Ovary (tissue), 7 donors: ENCODE measurements at regions not wholly inside any gene's neighbourhood (a gene's known extent, or its start where the extent isn't known, plus 50 kb on each side); places are given as distances from the start of the nearest gene placed in this dataset.
A peak's percentile ranks its signal among the peaks of the same experiment; 100 is the strongest.

ENCODE experiments used
- DNase-seq, 5 donors: peaks; one replicate each; pipeline ENCODE4 v3.0.0-alpha.2; 2019 to 2020
- H3K27ac ChIP-seq, 2 donors: fragments of 200-600 bp; one replicate each; pipeline versions ENCODE4 v1.5.1 to v1.8.0; 2019 to 2022
- H3K27me3 ChIP-seq: fragments of 200-600 bp; one replicate; pipeline ENCODE4 v1.8.0; 2022
- H3K36me3 ChIP-seq: fragments of 200-600 bp; sonication (generic); one replicate; pipeline ENCODE4 v1.5.1; 2019
- H3K4me1 ChIP-seq: one replicate; pipeline ENCODE4 v1.8.1; 2013; ENCODE audit warnings: mild to moderate bottlenecking, moderate library complexity; ENCODE audit not compliant: insufficient read depth
- H3K4me3 ChIP-seq: fragments of 200-600 bp; sonication (generic); one replicate; pipeline ENCODE4 v1.5.1; 2017
- H3K9me3 ChIP-seq, 2 donors: fragments of 200-600 bp in 1 of 2; sonication (generic) in 1 of 2; one replicate each; pipeline versions ENCODE4 v1.5.1 to v1.8.1; 2013 to 2019; ENCODE audit warnings: mild to moderate bottlenecking in 1 of 2, moderate library complexity in 1 of 2
- EP300 ChIP-seq: sonication (generic); formaldehyde crosslinking; IDR thresholded peaks from one replicate; pipeline ENCODE4 v1.6.1; 2017; ENCODE audit warnings: antibody characterized with exemption
- POLR2A ChIP-seq: fragments of 450-650 bp; IDR thresholded peaks from one replicate; pipeline ENCODE4 v1.6.1; 2017; ENCODE audit warnings: antibody characterized with exemption, mild to moderate bottlenecking, moderate library complexity
- WGBS, 3 donors: extraction: QIAGEN DNeasy Blood & Tissue Kit in 1 of 3; methylation state at CpG; one replicate each; pipeline versions ENCODE4 v1.1.5 to v1.1.7; 2013 to 2017; 5-methylcytosine and 5-hydroxymethylcytosine counted together
- intact Hi-C, 4 donors: fragments of 100-400 bp; cut with DNase I; formaldehyde crosslinking; loops; one replicate each; pipeline versions ENCODE4 v1.11.0 to v1.15.1; 2022 to 2023
- TF ChIP-seq, protein P1 (sequence below), 3 donors: fragments of 450-650 bp in 2 of 3; fragments of 200-600 bp in 1 of 3; IDR thresholded peaks; one replicate each; pipeline versions ENCODE4 v1.5.1 to v1.8.0; 2016 to 2022; ENCODE audit warnings: antibody characterized with exemption in 3 of 3, mild to moderate bottlenecking in 1 of 3
- donor health status: DM: no; HTN: no; CAD: no; lungs with moderate emphysema.
- donor health status: DM: no; HTN: no; CAD: no.
- donor health status: Bipolar disorder and iron deficiency.
- donor health status: DM: no; HTN: no; CAD: no.
- donor health status: DM: yes; HTN: yes; CAD: no.

DNA sequence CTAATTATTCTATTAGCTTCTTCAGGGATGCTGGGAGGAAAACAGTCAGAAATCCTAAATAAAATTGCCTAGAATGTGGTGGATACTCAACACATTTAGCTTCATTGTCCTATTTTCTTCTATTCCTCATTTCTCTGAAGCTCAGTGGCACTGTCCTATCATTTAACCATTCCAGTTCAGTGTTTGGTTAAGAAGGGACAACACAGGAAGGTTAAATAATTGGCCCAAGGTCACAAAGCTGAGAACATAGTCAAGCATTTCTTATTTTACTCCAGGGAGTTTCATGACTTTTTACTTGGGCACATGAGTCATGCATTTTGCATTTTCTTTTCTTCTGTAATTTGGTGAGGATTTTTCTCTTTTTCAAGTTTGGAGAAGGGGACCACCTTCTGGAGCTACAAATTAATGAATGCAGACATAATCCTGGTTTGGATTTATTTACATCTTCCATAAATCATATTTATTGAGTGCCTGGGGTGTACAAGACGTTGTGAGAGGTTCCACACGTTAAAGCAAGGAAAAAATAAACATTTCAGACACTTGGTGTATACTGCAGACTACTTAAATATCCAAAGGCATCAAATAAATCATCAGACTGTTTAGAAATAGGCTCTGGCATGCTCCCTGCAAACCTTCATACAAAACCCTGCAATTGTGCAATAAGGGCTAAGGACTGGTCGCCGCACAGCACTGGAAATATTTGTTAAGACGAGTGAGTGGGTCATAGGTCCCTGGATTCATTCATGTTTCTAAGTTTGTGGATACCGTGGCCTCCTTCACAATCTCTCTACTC is 263.9 kb downstream of the MAF start:
- no peak overlapping the region for H3K27ac ChIP-seq
- H3K4me1 ChIP-seq: no peaks in the 10 kb centered on the region
- TF ChIP-seq EP300 (no peak), POLR2A (no peak)
- TF ChIP-seq, protein P1, sequence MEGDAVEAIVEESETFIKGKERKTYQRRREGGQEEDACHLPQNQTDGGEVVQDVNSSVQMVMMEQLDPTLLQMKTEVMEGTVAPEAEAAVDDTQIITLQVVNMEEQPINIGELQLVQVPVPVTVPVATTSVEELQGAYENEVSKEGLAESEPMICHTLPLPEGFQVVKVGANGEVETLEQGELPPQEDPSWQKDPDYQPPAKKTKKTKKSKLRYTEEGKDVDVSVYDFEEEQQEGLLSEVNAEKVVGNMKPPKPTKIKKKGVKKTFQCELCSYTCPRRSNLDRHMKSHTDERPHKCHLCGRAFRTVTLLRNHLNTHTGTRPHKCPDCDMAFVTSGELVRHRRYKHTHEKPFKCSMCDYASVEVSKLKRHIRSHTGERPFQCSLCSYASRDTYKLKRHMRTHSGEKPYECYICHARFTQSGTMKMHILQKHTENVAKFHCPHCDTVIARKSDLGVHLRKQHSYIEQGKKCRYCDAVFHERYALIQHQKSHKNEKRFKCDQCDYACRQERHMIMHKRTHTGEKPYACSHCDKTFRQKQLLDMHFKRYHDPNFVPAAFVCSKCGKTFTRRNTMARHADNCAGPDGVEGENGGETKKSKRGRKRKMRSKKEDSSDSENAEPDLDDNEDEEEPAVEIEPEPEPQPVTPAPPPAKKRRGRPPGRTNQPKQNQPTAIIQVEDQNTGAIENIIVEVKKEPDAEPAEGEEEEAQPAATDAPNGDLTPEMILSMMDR (IDR thresholded peaks at IDR 0.05): no peak
- H3K4me3 ChIP-seq: no peak overlapping the region
- peak in 1 of 5 donors; percentile 34 for DNase-seq
- intact Hi-C loops: no loop called here
- no peaks in the 10 kb centered on the region for H3K9me3 ChIP-seq
- no peaks in the 10 kb centered on the region for H3K27me3 ChIP-seq
- 54 to 65% (median 60%) methylated on average over 6 of the region's 6 CpGs for WGBS, 3 donors
- no peaks in the 10 kb centered on the region for H3K36me3 ChIP-seq

DNA sequence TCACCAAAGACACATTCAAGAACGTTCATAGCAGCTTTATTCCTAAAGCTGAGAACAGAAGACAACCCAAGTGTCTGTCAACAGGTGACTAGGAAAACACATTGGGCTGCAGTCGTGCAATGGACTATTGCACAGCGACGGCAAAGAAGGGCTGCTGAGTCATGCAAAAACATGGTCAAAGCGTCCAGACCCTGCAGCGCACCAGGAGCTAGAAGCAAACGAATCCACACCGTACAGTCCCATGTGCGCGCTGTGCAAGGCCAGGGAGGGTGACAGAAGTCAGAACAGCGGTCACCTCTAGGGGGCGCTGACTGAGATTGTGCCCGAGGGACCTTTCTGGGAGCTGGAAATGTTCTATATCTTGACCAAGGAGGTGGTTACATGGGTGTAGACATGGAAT is 266.4 kb downstream of the MAF start:
- Histone ChIP-seq H3K4me1 (peaks cover 1% of the 10 kb centered on the region), H3K9me3 (no peaks in the 10 kb centered on the region), H3K27me3 (no peaks in the 10 kb centered on the region), H3K27ac (no peak overlapping the region), H3K36me3 (no peaks in the 10 kb centered on the region), H3K4me3 (no peak overlapping the region)
- TF ChIP-seq POLR2A (no peak), EP300 (no peak)
- TF ChIP-seq, protein P1 (IDR thresholded peaks at IDR 0.05): no peak
- no peak for DNase-seq
- WGBS, 3 donors: 81 to 84% (median 83%) methylated on average over 13 of the region's 13 CpGs
- intact Hi-C loops: no loop called here

DNA sequence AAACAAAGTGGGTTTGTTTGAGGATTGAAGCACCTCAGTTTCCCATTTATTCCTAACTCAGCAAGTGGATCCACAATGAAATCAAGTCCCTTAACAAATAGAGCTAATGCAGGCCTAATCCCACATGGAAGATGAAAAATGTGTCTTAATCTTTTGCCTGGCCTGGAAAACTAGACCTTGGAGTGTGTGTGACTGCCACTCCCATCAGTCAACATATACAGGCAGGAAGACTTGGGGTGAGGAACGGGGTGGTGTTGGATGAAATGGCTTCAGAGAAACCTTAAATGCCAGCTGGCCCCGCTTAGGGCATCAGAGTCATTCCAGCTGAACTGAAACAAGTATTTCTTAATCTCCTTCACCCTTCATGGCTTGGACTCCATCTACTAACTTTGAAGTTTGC is 269.5 kb downstream of the MAF start:
- 94 to 98% (median 95%) methylated on average over 2 of the region's 2 CpGs for WGBS, 3 donors
- Histone ChIP-seq H3K36me3 (no peaks in the 10 kb centered on the region), H3K4me1 (peaks cover 8% of the 10 kb centered on the region), H3K27ac (no peak overlapping the region), H3K27me3 (no peaks in the 10 kb centered on the region), H3K9me3 (no peaks in the 10 kb centered on the region), H3K4me3 (no peak overlapping the region)
- TF ChIP-seq, protein P1 (IDR thresholded peaks at IDR 0.05): no peak
- TF ChIP-seq EP300 (no peak), POLR2A (no peak)
- DNase-seq: no peak
- intact Hi-C loops: no loop called here

DNA sequence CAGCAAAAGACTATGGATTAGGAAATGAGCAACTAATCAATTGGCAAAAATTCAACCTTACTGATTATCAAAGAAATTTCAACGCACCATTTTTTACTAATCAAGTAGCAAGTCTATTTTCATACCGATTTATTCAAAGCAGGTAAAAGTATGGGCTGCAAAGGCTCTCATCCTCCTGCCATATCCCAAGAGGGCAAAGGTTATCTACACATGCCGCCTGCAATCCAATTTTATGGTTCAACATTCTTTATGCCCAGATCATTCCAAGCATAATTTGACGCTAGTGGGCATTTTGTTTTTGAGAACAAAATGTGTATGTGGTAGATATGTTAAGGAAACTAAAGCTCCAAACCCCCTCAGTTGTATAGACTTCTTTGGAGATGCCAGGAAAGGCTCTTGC is 270.6 kb downstream of the MAF start:
- Histone ChIP-seq H3K9me3 (no peaks in the 10 kb centered on the region), H3K4me1 (peaks cover 8% of the 10 kb centered on the region), H3K4me3 (no peak overlapping the region), H3K27ac (no peak overlapping the region), H3K36me3 (no peaks in the 10 kb centered on the region), H3K27me3 (no peaks in the 10 kb centered on the region)
- intact Hi-C loops: no loop called here
- WGBS, 3 donors: 79 to 84% (median 80%) methylated on average over 4 of the region's 4 CpGs
- TF ChIP-seq POLR2A: no peak
- TF ChIP-seq, protein P1 (IDR thresholded peaks at IDR 0.05): no peak
- TF ChIP-seq EP300: no peak
- no peak for DNase-seq
